SKM-1 (cell line): ENCODE measurements at regions not wholly inside any gene's neighbourhood (a gene's known extent, or its start where the extent isn't known, plus 50 kb on each side); places are given as distances from the start of the nearest gene placed in this dataset.
"Not testable (repeated sequence)": the region's sequence is repeated elsewhere in the genome, so short reads cannot be mapped to it uniquely, and the experiment has no call there.

Experiments used
- DNase-seq: peaks from one replicate; lab custom pipeline; 2025; ENCODE audit not compliant: unreplicated experiment; lab: John Stamatoyannopoulos, UW

DNA sequence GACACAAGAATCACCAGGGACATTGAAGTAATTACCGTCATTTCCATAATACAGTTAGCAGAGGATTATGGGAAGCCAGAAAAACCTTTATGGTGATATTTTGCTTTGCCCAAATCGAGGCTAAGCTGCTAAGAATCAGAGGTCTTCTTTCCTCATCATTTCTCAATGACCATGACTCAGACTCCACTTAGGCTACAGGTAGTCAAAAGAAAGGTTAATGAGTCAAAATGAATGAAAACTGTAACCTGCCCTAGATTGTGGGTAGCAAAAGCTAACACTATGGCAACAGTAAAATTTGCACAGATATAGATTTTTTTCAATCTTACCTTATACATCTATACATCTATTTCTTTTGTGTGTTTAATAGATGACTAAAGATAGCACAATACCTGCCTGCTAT is 185.8 kb downstream of the CARTPT start:
- no peak for DNase-seq

GRCh38 chr5:71905834-71906711 is 187.0 kb downstream of the CARTPT start:
- no peak for DNase-seq

DNA sequence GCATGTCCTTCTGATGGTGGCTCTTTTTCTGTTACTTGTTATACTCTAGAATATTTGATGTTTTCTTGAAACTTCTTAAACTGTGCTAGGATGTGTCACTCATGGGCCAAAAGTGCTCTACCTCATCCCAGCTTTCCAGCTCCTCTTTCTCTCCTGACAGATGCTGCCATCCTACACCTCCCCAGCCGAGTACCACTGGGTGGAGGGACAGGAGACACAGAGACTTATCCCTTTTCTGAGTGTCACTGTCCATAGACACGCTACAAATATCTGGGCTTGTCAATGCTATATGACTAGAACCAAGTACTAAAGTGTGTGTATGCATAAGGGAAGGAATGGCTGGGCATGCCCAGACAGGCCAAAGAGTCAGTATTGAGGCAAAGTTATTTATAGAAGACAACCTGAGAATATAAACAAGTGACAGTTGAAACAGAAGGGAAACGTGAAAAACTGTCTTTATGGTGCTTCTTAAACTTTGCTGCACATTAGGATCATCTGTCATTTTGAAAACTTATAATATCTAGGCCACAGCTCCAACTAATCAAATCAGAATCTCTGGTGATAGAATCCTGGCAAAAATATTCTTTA is 188.0 kb downstream of the CARTPT start:
- no peak for DNase-seq

DNA sequence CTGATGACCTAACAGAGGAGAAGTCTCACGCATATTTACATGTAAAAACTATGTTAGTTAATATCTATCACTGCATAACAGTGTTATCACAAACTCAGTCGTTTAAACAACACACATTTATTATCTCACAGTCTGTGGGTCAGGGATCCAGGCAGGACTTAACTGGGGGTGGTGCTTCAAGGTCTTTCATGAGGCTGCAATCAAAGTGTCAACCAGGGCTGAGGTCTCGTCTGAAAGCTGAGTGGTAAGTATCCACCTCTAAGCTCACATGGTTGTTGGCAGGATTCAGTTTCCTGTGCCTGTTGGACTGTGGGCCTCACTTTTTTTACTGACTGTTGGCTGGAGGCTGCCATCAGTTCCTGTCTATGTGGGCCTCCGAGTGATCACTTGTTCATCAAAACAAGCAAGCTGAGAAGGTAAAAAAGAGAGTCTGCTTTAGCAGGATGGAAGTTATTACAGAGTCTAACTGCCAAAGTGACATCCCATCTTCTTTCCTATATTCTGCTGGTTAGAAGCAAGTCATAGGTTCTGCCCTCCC is 188.6 kb downstream of the CARTPT start:
- DNase-seq = no peak

DNA sequence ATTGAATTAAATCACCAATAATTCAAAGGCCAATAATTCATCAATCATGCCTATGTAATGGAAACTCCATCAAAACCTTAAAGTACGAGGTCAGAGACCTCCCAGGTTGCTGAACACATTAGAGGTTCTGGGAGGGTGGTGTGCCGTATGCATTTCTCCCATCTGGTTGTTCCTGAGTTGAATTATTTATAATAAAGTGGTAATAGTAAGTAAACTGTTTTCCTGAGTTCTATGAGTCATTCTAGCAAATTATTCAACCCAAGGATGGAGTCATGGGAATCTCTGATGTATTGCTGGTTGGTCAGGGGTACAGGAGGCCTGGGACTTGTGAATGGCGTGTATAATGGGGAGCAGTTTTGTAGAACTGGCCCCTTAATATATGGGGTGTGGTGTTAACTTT is 191.7 kb downstream of the CARTPT start:
- DNase-seq = no peak

- no peak for DNase-seq
These were observed 192.9 kb downstream of the CARTPT start for GRCh38 chr5:71912021-71912420.

- no peak for DNase-seq
These were observed 193.0 kb upstream of the MAP1B start for GRCh38 chr5:71914281-71914680.

DNA sequence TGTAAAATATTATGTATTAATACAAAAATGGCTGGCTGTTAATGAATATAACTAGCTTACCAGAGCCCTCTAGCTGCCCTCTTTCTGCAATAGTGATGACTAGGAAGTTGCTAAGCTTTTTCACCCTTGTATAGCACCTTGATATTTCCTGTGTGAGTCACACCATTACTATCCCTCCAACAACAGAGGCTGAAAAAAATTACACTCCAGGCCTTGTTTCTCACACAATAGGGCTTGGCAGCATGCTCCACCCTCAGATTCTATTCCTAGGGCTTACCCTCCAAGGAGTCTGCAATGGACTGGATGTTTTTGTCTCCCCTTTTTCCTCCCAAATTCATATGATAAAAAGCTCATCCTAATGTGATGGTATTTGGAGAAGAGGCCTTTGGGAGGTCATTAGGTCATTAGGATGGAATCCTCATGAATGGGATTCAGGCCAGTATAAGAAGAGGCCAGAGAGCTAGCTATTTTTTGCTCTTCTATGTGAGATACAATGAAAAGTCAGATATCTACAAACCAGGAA is 184.6 kb upstream of the MAP1B start:
- DNase-seq = no peak

DNA sequence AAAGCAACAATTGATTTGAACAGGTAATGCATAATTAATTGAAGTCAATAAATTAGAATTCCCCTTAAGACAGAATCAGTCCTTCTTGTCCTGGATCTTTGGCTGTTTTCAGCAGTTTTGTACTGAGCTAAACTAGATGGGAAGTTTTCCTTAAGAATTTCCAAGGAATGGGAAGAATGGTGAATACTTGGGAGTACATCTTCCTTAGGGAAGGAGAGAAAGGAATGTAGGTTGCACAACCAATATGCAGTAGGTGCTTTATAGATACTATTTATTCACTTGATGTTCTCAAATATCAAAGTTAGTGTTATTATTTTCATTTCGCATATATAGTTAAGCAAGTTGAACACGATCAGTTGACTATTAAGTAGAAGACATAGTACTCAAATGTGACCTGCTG is 183.5 kb upstream of the MAP1B start:
- DNase-seq = no peak

DNA sequence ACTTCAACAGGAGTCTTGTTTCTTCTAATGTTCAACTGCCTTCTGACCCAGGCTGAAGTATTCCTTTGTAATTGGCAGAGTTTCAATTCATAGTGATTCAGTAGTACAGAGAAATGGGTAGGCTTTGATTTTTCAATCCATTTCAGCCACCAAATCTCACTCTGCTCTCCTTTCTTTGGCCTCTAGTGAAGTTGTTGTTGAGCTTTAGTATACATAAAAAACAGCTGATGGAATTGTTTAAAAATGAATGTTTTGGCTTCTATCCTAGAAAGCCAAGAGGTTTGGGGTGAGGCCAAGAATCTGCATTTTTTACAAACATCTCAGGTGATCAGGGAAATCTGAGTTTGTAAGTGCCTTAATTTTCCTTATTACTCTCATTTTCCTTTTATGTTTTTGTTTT is 182.9 kb upstream of the MAP1B start:
- no peak for DNase-seq

DNA sequence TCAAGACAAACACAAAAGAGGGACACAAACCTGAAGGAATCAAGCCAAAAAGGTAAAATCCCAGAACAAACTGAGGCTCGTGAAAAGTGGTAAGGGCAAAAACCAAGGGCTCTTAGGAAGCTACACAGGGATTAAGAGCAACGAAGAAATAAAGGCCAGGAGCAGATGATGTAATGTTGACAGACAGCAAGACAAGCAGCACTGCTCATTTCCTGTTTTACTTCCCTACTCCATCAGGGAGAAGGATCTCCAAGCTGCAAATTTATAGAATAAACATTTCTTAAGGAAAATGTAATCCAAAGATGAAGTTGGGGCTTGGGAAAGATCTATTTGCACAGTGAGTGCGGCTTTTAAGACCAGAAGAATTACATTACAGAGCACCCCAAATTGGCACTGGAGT is 182.3 kb upstream of the MAP1B start:
- no peak for DNase-seq

- DNase-seq = no peak
These were observed 181.6 kb upstream of the MAP1B start for GRCh38 chr5:71925608-71926091.

DNA sequence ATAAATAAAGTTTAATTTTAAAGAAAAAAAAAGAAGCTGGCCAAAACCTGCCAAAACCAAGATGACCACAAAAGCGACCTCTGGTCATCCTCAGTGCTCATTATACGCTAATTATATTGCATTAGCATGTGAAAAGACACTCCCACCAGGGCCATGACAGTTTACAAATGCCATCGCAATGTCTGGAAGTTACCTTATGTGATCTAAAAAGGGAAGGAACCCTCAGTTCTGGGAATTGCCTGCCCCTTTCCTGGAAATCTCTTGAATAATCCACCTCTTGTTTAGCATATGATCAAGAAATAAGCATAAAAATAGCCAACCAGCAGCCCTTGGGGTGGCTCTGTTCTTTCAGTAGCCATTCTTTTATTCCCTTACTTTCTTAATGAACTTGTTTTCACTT is 178.3 kb upstream of the MAP1B start:
- DNase-seq = no peak

DNA sequence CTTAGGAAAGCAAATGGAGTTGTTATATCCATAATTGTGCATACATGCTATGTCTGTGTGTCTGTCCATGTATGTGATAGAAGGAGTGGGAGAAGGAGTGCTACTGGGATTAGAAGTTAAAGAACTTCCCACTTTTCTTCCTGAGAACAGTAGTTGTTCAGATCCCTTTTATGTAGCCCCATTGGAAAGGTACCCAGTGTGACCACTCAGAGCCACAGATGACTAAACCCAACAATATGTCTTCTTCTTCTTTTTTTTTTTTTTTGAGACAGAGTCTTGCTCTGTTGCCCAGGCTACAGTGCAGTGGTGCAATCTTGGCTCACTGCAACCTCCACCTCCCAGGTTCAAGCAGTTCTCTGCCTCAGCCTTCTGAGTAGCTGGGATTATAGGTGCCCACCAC is 176.7 kb upstream of the MAP1B start:
- not testable (repeated sequence) for DNase-seq

DNA sequence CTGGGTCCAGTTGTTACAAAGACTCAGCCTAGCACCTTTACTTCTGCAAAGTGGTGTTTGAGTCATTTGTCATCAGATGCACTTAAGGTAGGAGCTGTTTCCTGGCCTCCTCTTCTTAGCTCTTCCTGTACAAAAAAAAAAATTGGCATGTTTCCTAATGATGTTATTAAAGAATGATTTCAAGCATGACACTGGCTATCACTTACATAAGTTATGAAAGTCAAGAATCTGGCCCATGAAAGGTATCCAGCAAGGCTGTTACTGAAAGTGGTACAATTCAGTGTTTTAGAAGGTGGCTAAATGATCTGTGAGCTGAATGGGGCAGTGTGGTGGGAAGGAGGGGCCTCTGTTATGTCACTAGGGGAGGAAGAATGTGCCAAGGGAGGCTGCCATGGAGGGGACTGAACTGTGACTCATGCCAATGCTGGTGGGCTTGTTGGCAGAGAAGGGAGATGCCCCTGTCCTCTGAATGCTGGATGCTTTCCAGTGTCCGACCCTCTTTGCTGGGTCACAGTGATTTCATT is 175.1 kb upstream of the MAP1B start:
- no peak for DNase-seq

- no peak for DNase-seq
These were observed 174.5 kb upstream of the MAP1B start for GRCh38 chr5:71932655-71933338.

- no peak for DNase-seq
These were observed 173.0 kb upstream of the MAP1B start for GRCh38 chr5:71934322-71934721.

GRCh38 chr5:71937921-71938698 is 169.2 kb upstream of the MAP1B start:
- no peak for DNase-seq

- DNase-seq = no peak
These were observed 168.4 kb upstream of the MAP1B start for GRCh38 chr5:71938895-71939294.

DNA sequence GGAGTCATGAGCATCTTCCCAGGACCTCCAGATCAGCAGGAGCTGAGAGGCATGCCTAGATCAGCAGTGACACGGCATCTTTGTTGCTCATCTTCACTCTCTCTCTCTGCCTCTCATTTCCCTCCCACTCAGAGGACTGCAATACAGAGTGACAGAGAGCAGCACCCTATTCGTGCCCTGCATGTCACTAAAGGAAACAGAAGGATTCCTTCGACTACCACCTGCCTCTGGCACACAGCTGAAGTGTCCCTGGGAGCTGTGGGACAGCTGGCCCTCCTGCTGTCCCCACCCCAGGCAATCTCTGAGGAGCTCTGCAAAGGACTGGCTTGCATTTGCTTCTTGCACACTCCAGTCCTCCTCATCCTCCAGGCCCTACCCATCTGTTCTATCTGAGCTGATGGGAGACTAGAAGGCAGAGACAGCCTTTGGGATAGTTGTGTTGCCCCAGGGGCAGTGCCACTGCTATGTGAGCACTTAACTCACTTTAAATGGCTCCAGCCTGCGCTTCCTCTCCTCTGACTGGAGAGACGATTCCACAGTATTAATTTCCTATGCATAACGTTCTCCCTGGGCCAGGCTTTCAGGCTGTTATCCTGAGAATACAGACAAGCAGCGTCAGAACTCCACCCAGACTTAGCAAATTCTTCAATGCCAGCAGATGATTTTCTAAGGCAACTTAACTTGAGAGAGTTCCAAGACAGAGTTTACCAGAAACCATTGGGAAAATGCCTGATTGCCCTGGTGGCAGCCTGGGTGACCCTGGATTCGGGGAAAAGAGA is 167.6 kb upstream of the MAP1B start:
- DNase-seq = no peak
